HepG2 (cell line): ENCODE measurements at regions not wholly inside any gene's neighbourhood (a gene's known extent, or its start where the extent isn't known, plus 50 kb on each side); places are given as distances from the start of the nearest gene placed in this dataset.

Source experiments
- ATAC-seq: fragments of 200-7000 bp; cut with Tn5 transposase; 3 replicates; pipeline ENCODE4 v1.9.1; 2020; ENCODE audit warnings: mild to moderate bottlenecking, moderate library complexity
- BruUV-seq: library from RNA; stranded (reverse); fragments of 400-500 nt; replicated peaks from 2 replicates; lab custom pipeline; 2021; lab: Mats Ljungman, UMichigan
- CTCF ChIA-PET: fragments of 300-600 bp; formaldehyde crosslinking; extraction: SDS; loops from one replicate; lab custom pipeline; 2021; ENCODE audit warnings: low total read pairs, inconsistent platforms, low intra/inter-chr PET ratio; lab: Yijun Ruan, JAX
- POLR2A ChIA-PET: fragments of 350-600 bp; sonication (Branson Sonifier 250); formaldehyde crosslinking; loops from one replicate; lab custom pipeline; 2020; ENCODE audit warnings: antibody characterized with exemption, inconsistent platforms; lab: Yijun Ruan, JAX
- DNase-seq: peaks from one replicate; pipeline ENCODE4 v3.0.0-alpha.2; 2015; ENCODE audit warnings: low spot score
- FAIRE-seq: peaks from 3 replicates; lab custom pipeline; 2011; peaks lifted over from hg19 to GRCh38; lab: Jason Lieb, UNC
- H2AFZ ChIP-seq: one replicate; pipeline ENCODE4 v1.6.1; 2011; ENCODE audit warnings: low read length, inconsistent platforms
- H3K27ac ChIP-seq: fragments of 300-600 bp; 3 replicates; pipeline ENCODE4 v1.8.0; 2011; ENCODE audit warnings: mixed run types, mild to moderate bottlenecking, mixed read lengths, low read length, inconsistent platforms; ENCODE audit not compliant: insufficient read depth; ENCODE audit errors: extremely low read length
- H3K27me3 ChIP-seq, 2 experiments: fragments of 200-600 bp in 1 of 2; 2 replicates in 1 of 2; 3 replicates in 1 of 2; pipeline versions ENCODE4 v1.6.0 to v1.8.0; 2011; ENCODE audit warnings: low read length in 2 of 2, mild to moderate bottlenecking in 2 of 2, moderate library complexity in 2 of 2, inconsistent platforms in 1 of 2; ENCODE audit not compliant: insufficient read depth in 2 of 2, control insufficient read depth in 1 of 2
- H3K36me3 ChIP-seq, 2 experiments: fragments of 200-600 bp in 1 of 2; replicated peaks in 1 of 2; 2 replicates in 1 of 2; 3 replicates in 1 of 2; pipeline versions ENCODE4 v1.5.1 to v1.8.0; 2011; ENCODE audit warnings: low read length in 2 of 2, inconsistent platforms in 1 of 2; ENCODE audit not compliant: insufficient read depth in 2 of 2, control insufficient read depth in 1 of 2
- H3K4me1 ChIP-seq: 2 replicates; pipeline ENCODE4 v1.5.1; 2012; ENCODE audit warnings: low read length, inconsistent platforms; ENCODE audit not compliant: insufficient read depth
- H3K4me2 ChIP-seq: 2 replicates; pipeline ENCODE4 v1.6.0; 2011; ENCODE audit warnings: low read depth, low read length, inconsistent platforms
- H3K4me3 ChIP-seq, 3 experiments: fragments of 200-600 bp in 1 of 3; sonication (generic), shearing (Covaris generic) in 1 of 3; replicated peaks in 1 of 3; 2 replicates each; pipeline ENCODE4 v1.5.1; 2011 to 2016; ENCODE audit warnings: low read length in 3 of 3, inconsistent platforms in 2 of 3, low read depth in 2 of 3, mild to moderate bottlenecking in 2 of 3, control low read depth in 1 of 3, mixed read lengths in 1 of 3; ENCODE audit not compliant: insufficient read depth in 1 of 3
- H3K79me2 ChIP-seq: one replicate; pipeline ENCODE4 v1.6.1; 2011; ENCODE audit warnings: low read length, inconsistent platforms; ENCODE audit not compliant: insufficient read depth
- H3K9ac ChIP-seq: 2 replicates; pipeline ENCODE4 v1.6.0; 2011; ENCODE audit warnings: mild to moderate bottlenecking, low read depth, low read length, inconsistent platforms; ENCODE audit not compliant: insufficient read depth
- H3K9me3 ChIP-seq: 2 replicates; pipeline ENCODE4 v1.5.1; 2012; ENCODE audit warnings: mild to moderate bottlenecking, low read length
- H4K20me1 ChIP-seq: 2 replicates; pipeline ENCODE4 v1.6.0; 2011; ENCODE audit warnings: inconsistent platforms, mild to moderate bottlenecking, low read length, moderate library complexity; ENCODE audit not compliant: insufficient read depth
- ADNP ChIP-seq: sonication (generic); formaldehyde crosslinking; IDR thresholded peaks from 2 replicates; pipeline ENCODE4 v1.4.0; 2020; ENCODE audit warnings: missing genetic modification reagents
- FOSL1 ChIP-seq: sonication (generic); formaldehyde crosslinking; IDR thresholded peaks from 2 replicates; pipeline ENCODE4 v1.9.0; 2021; ENCODE audit warnings: missing genetic modification reagents, borderline replicate concordance
- FOXA1 ChIP-seq, 2 experiments: fragments of 450-650 bp in 1 of 2; sonication (generic) in 1 of 2; formaldehyde crosslinking in 1 of 2; IDR thresholded peaks; 2 replicates each; pipeline versions ENCODE4 v1.4.0 to v1.6.1; 2016 to 2020; ENCODE audit warnings: missing genetic modification reagents in 1 of 2
- FOXK1 ChIP-seq: sonication (generic); formaldehyde crosslinking; IDR thresholded peaks from 2 replicates; pipeline ENCODE4 v1.4.0; 2020; ENCODE audit warnings: low read depth, missing genetic modification reagents, borderline replicate concordance
- KLF6 ChIP-seq: IDR thresholded peaks from 2 replicates; pipeline ENCODE4 v1.8.0; 2016; ENCODE audit warnings: missing biosample characterization, missing genetic modification reagents
- LCORL ChIP-seq, 2 experiments: fragments of 450-650 bp in 1 of 2; sonication (generic) in 1 of 2; formaldehyde crosslinking in 1 of 2; IDR thresholded peaks; 2 replicates each; pipeline versions ENCODE4 v1.5.0 to v1.6.1; 2017 to 2020; ENCODE audit warnings: antibody characterized with exemption in 1 of 2, missing genetic modification reagents in 1 of 2
- MEIS2 ChIP-seq: sonication (generic); formaldehyde crosslinking; IDR thresholded peaks from 2 replicates; pipeline ENCODE4 v1.9.0; 2021; ENCODE audit warnings: mild to moderate bottlenecking, missing genetic modification reagents
- PHB2 ChIP-seq: fragments of 450-650 bp; IDR thresholded peaks from 2 replicates; pipeline ENCODE4 v1.6.1; 2018; ENCODE audit not compliant: partially characterized antibody
- PHF8 ChIP-seq: sonication (generic); formaldehyde crosslinking; IDR thresholded peaks from 2 replicates; pipeline ENCODE4 v1.5.0; 2020; ENCODE audit warnings: missing genetic modification reagents
- SMC3 ChIP-seq: IDR thresholded peaks from 2 replicates; pipeline ENCODE4 v1.6.1; 2011; ENCODE audit warnings: low read length, improper control_type of control experiment
- ZC3H13 ChIP-seq: sonication (generic); formaldehyde crosslinking; IDR thresholded peaks from 2 replicates; pipeline ENCODE4 v1.8.1; 2023; ENCODE audit warnings: mild to moderate bottlenecking, missing genetic modification reagents, moderate library complexity
- ZNF629 ChIP-seq: sonication (generic); formaldehyde crosslinking; conservative IDR thresholded peaks from 2 replicates; pipeline ENCODE4 v1.5.0; 2020; ENCODE audit warnings: missing genetic modification reagents
- ZNF879 ChIP-seq: sonication (generic); formaldehyde crosslinking; IDR thresholded peaks from 2 replicates; pipeline ENCODE4 v1.8.1; 2023; ENCODE audit warnings: missing genetic modification reagents
- WGBS: methylation state at CpG from one replicate; pipeline ENCODE4 v1.1.6; 2017; ENCODE audit warnings: low lambda C conversion rate; 5-methylcytosine and 5-hydroxymethylcytosine counted together
- in situ Hi-C: cut with HindIII; loops from 2 replicates; pipeline ENCODE4 v1.10.0; 2017; ENCODE audit warnings: low pct_unique_long_range_greater_than_20kb; ENCODE audit not compliant: extremely low pct_ligation_motif_present
- intact Hi-C: fragments of 100-400 bp; cut with micrococcal nuclease; formaldehyde crosslinking; loops from one replicate; pipeline ENCODE4 v1.10.0; 2022; ENCODE audit not compliant: unreplicated experiment
- TF ChIP-seq, protein P1 (sequence below): sonication (generic); formaldehyde crosslinking; IDR thresholded peaks from 2 replicates; pipeline ENCODE4 v1.9.0; 2021; ENCODE audit warnings: missing genetic modification reagents, borderline replicate concordance
- TF ChIP-seq, protein P2 (sequence below): sonication (generic); formaldehyde crosslinking; IDR thresholded peaks from 2 replicates; pipeline ENCODE4 v1.9.0; 2021; ENCODE audit warnings: mild to moderate bottlenecking, missing genetic modification reagents

DNA sequence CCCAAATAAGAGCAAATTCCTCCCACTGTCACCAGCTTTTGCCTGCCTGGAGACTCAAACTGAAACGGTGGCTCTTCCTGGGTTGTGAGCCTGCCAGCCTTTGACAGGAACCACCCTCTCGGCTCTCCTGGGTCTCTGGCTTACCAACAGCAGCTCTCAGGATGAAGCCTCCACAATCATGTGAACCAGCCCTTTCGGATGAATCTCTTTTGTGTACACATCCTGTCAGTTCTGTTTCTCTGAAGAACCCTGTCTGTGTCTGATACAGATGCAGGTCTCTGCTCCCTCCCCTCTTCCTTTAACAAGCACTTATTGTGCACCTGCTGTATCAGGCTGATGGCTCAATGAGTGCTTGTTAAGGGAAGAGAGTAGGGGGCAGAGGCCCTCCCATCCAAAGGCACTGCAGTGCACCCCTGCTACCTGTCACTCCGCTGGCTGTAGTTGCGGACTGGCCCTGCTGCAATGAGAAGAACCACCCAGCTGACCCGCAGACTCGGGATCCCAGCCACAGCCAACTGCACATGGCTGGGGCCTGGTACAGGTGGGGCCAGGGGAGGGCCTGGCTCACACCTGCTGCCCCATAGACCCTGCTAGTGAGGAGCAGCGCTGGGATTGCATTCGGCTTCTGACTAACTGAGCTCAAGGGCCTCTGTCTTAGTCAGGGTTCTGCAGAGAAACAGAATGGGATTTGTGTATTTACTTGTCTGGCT, 120.1 kb upstream of the PMEPA1 start (continued):
- no peak for TF ChIP-seq LCORL (IDR thresholded peaks at IDR 0.05)
- TF ChIP-seq LCORL (CRISPR knock-in tag; IDR thresholded peaks at IDR 0.05): no peak
- TF ChIP-seq FOSL1 (CRISPR knock-in tag): no peak
- no peak for TF ChIP-seq KLF6 (CRISPR knock-in tag)

DNA sequence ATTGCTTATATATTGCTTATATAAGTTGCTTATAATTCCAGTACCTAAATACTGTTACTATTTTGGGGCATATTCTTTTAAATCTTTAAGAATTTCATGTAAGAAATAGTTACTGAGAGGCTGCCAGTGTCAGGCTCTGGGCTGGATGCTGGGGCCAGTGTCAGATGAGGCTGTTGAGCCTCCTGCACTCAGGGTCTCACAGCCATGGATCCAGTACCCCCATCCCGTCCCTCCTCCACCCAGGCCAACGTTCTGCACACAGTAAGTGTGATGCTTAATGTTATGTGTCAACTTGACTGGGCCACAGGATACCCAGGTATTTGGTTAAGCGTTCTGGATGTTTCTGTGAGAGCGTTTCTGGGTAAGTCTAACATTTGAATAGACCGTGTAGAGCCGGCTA, 119.5 kb upstream of the PMEPA1 start:
- H4K20me1 ChIP-seq: no peaks in the 10 kb centered on the region
- no peaks in the 10 kb centered on the region for H3K4me1 ChIP-seq
- intact Hi-C loops (no loop called here), in situ Hi-C loops (no loop called here)
- FAIRE-seq (no peak), ATAC-seq (no peak), DNase-seq (no peak)
- H3K27me3 ChIP-seq: peaks cover 13 to 76% of the 10 kb centered on the region in 2 experiments; a peak in 4 of 5 replicates
- no peak overlapping the region for H3K4me3 ChIP-seq
- ChIA-PET POLR2A (no interaction called here), CTCF (no interaction called here)
- no peak overlapping the region for H2AFZ ChIP-seq
- no peaks in the 10 kb centered on the region for H3K36me3 ChIP-seq
- 5% methylated on average over 6 of the region's 6 CpGs for whole genome bisulfite sequencing
- no peaks in the 10 kb centered on the region for H3K79me2 ChIP-seq
- H3K9me3 ChIP-seq: no peaks in the 10 kb centered on the region
- no peak overlapping the region for H3K27ac ChIP-seq
- no TSS peak for BruUV-seq
- H3K9ac ChIP-seq: no peak overlapping the region
- no peak overlapping the region for H3K4me2 ChIP-seq
- TF ChIP-seq PHB2: no peak
- TF ChIP-seq ZNF629 (CRISPR knock-in tag): no peak
- TF ChIP-seq ZNF879 (CRISPR knock-in tag): no peak
- no peak for TF ChIP-seq SMC3
- TF ChIP-seq ZC3H13: no peak
- no peak for TF ChIP-seq MEIS2
- no peak for TF ChIP-seq PHF8 (CRISPR knock-in tag)
- no peak for TF ChIP-seq FOXK1
- TF ChIP-seq FOXA1 (IDR thresholded peaks at IDR 0.05): no peak
- TF ChIP-seq FOXA1 (CRISPR knock-in tag; IDR thresholded peaks at IDR 0.05): no peak
- TF ChIP-seq ADNP (CRISPR knock-in tag): no peak
- TF ChIP-seq, protein P1, sequence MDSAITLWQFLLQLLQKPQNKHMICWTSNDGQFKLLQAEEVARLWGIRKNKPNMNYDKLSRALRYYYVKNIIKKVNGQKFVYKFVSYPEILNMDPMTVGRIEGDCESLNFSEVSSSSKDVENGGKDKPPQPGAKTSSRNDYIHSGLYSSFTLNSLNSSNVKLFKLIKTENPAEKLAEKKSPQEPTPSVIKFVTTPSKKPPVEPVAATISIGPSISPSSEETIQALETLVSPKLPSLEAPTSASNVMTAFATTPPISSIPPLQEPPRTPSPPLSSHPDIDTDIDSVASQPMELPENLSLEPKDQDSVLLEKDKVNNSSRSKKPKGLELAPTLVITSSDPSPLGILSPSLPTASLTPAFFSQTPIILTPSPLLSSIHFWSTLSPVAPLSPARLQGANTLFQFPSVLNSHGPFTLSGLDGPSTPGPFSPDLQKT (CRISPR knock-in tag): no peak
- TF ChIP-seq, protein P2, sequence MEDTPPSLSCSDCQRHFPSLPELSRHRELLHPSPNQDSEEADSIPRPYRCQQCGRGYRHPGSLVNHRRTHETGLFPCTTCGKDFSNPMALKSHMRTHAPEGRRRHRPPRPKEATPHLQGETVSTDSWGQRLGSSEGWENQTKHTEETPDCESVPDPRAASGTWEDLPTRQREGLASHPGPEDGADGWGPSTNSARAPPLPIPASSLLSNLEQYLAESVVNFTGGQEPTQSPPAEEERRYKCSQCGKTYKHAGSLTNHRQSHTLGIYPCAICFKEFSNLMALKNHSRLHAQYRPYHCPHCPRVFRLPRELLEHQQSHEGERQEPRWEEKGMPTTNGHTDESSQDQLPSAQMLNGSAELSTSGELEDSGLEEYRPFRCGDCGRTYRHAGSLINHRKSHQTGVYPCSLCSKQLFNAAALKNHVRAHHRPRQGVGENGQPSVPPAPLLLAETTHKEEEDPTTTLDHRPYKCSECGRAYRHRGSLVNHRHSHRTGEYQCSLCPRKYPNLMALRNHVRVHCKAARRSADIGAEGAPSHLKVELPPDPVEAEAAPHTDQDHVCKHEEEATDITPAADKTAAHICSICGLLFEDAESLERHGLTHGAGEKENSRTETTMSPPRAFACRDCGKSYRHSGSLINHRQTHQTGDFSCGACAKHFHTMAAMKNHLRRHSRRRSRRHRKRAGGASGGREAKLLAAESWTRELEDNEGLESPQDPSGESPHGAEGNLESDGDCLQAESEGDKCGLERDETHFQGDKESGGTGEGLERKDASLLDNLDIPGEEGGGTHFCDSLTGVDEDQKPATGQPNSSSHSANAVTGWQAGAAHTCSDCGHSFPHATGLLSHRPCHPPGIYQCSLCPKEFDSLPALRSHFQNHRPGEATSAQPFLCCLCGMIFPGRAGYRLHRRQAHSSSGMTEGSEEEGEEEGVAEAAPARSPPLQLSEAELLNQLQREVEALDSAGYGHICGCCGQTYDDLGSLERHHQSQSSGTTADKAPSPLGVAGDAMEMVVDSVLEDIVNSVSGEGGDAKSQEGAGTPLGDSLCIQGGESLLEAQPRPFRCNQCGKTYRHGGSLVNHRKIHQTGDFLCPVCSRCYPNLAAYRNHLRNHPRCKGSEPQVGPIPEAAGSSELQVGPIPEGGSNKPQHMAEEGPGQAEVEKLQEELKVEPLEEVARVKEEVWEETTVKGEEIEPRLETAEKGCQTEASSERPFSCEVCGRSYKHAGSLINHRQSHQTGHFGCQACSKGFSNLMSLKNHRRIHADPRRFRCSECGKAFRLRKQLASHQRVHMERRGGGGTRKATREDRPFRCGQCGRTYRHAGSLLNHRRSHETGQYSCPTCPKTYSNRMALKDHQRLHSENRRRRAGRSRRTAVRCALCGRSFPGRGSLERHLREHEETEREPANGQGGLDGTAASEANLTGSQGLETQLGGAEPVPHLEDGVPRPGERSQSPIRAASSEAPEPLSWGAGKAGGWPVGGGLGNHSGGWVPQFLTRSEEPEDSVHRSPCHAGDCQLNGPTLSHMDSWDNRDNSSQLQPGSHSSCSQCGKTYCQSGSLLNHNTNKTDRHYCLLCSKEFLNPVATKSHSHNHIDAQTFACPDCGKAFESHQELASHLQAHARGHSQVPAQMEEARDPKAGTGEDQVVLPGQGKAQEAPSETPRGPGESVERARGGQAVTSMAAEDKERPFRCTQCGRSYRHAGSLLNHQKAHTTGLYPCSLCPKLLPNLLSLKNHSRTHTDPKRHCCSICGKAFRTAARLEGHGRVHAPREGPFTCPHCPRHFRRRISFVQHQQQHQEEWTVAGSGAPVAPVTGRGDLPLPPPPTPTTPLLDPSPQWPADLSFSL: no peak
